WERI-Rb-1 (cell line): ENCODE measurements at regions not wholly inside any gene's neighbourhood (a gene's known extent, or its start where the extent isn't known, plus 50 kb on each side); places are given as distances from the start of the nearest gene placed in this dataset.
"Not testable (repeated sequence)": the region's sequence is repeated elsewhere in the genome, so short reads cannot be mapped to it uniquely, and the experiment has no call there.

Experiments
- DNase-seq: peaks from one replicate; pipeline ENCODE4 v3.0.0-alpha.2; 2020
- H3K27ac ChIP-seq: fragments of 250-450 bp; sonication (Bioruptor Pico); 2 replicates; pipeline ENCODE4 v1.5.1; 2020; ENCODE audit warnings: mild to moderate bottlenecking, moderate library complexity
- H3K27me3 ChIP-seq: fragments of 250-450 bp; sonication (Bioruptor Pico); 2 replicates; pipeline ENCODE4 v1.5.1; 2021; ENCODE audit warnings: mild to moderate bottlenecking, low read depth, moderate library complexity; ENCODE audit not compliant: insufficient read depth, severe bottlenecking
- H3K36me3 ChIP-seq: fragments of 250-450 bp; sonication (Bioruptor Pico); 2 replicates; pipeline ENCODE4 v1.5.1; 2020; ENCODE audit warnings: mild to moderate bottlenecking, moderate library complexity
- H3K4me3 ChIP-seq: 2 replicates; pipeline ENCODE4 v1.5.1; 2011; ENCODE audit warnings: low read depth, mild to moderate bottlenecking, control low read depth, low read length
- H3K9me3 ChIP-seq: fragments of 250-450 bp; sonication (Bioruptor Pico); 2 replicates; pipeline ENCODE4 v1.5.1; 2021; ENCODE audit warnings: mild to moderate bottlenecking, moderate library complexity; ENCODE audit not compliant: severe bottlenecking
- TF ChIP-seq, protein P1 (sequence below): IDR thresholded peaks from 2 replicates; pipeline ENCODE4 v1.5.1; 2011; ENCODE audit warnings: low read depth, mild to moderate bottlenecking, control low read depth, inconsistent platforms, low read length

DNA sequence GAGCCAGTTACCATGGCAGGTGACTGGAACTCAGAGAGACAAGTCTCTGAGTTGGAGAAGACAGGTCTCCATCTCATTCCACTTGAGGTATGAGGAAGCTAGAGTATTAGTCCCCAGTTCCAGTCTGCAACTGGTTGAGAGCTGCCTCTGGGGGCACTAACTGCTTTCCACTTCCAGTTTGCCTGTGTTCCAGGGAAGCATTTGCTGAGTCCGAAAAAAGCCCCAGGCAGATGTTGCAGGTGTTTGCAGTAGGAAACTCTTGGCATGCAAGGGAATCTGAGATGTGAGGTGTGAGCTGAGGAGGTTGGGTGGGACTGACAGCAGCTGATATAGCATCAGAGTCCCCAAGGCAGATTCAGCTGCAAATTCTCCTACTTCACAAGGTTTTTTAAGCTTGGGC, 272.2 kb upstream of the CASK start:
- no peaks in the 10 kb centered on the region for H3K9me3 ChIP-seq
- no peak overlapping the region for H3K27ac ChIP-seq
- TF ChIP-seq, protein P1, sequence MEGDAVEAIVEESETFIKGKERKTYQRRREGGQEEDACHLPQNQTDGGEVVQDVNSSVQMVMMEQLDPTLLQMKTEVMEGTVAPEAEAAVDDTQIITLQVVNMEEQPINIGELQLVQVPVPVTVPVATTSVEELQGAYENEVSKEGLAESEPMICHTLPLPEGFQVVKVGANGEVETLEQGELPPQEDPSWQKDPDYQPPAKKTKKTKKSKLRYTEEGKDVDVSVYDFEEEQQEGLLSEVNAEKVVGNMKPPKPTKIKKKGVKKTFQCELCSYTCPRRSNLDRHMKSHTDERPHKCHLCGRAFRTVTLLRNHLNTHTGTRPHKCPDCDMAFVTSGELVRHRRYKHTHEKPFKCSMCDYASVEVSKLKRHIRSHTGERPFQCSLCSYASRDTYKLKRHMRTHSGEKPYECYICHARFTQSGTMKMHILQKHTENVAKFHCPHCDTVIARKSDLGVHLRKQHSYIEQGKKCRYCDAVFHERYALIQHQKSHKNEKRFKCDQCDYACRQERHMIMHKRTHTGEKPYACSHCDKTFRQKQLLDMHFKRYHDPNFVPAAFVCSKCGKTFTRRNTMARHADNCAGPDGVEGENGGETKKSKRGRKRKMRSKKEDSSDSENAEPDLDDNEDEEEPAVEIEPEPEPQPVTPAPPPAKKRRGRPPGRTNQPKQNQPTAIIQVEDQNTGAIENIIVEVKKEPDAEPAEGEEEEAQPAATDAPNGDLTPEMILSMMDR, result no peak
- no peaks in the 10 kb centered on the region for H3K27me3 ChIP-seq
- H3K36me3 ChIP-seq, result no peaks in the 10 kb centered on the region
- no peak for DNase-seq
- no peak overlapping the region for H3K4me3 ChIP-seq

DNA sequence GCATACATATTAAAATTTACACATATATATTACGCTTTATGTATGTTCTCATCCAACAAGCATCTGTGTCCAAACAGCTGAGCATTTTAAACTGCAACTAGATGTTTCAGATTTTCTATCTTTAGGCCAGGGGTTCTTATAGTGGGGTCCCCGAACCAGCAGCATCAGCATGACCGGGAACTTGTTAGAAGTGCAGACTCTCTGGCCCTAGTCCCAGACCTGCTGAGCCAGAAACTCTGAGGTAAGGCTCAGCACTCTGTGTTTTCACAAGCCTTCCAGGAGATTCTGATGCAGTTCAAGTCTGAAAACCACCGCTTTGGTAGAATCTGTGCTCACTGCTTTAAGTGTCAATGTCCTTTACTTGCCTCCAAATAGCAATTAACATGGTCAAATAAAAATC, 266.2 kb upstream of the CASK start:
- Histone ChIP-seq H3K27ac (no peak overlapping the region), H3K9me3 (no peaks in the 10 kb centered on the region), H3K36me3 (no peaks in the 10 kb centered on the region), H3K27me3 (no peaks in the 10 kb centered on the region), H3K4me3 (no peak overlapping the region)
- DNase-seq, result no peak
- TF ChIP-seq, protein P1, result no peak

DNA sequence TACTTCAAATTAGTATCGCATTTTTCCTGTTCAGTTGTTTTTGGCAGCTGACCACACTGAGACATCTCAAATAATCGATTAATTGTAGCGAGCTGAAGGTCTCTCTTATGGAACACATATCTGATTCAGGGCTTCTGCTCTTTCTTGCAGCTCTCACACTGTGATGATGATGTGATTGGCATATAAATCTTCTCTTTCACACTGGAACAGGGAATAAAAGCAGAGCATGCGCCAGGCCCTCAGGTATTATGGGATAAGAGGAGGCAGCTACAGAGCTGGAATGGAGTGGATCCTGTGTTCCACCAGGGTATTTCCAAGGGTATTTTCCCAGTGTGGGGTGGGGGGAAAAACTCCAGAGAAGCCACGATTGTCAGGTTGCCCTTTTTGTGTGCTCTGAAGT, 265.4 kb upstream of the CASK start:
- DNase-seq, result no peak
- Histone ChIP-seq H3K36me3 (no peaks in the 10 kb centered on the region), H3K4me3 (no peak overlapping the region), H3K27ac (no peak overlapping the region), H3K27me3 (no peaks in the 10 kb centered on the region), H3K9me3 (no peaks in the 10 kb centered on the region)
- TF ChIP-seq, protein P1, result no peak

DNA sequence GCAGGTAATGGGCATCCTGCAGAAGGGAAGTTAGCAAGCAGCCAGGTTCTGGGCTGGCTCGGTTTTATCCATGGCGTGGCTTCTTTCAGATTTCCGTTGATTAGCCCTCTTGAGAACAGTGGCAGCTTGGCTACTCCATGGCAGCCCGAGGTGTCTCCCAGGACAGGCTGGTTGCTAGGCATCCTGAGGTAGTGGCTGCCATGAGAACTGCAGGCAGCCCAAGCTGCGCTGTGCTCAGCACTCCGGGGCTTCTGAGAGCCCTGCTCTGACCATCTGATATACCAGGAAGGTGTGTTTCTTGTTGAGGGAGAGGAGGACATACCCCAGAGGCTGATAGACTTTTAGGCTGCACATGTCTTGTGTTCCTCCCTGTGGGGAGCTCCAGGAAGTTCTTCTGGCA, 253.4 kb upstream of the CASK start:
- Histone ChIP-seq H3K27ac (no peak overlapping the region), H3K27me3 (no peaks in the 10 kb centered on the region), H3K4me3 (no peak overlapping the region), H3K9me3 (no peaks in the 10 kb centered on the region), H3K36me3 (no peaks in the 10 kb centered on the region)
- DNase-seq, result no peak
- TF ChIP-seq, protein P1, result no peak

DNA sequence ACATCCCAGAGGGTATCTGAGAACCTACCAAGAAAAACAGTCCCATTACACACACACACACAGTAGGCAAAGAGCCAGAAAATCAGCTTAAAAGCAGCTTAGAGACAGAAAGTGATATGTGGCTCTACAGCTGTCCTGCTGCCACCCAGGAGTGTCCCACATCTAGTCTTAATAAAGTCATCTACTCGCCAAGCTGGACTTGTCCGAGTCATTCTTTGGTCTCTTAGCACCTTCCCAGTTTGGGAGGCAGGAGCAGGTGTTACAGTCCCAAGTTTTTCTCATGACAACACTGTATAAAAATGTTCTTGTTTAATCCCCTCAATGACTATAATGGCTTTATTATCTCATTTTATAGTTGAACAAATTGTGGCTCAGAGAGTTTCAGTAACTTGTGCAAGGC, 252.5 kb upstream of the CASK start:
- H3K27ac ChIP-seq, result no peak overlapping the region
- no peak for DNase-seq
- H3K36me3 ChIP-seq, result no peaks in the 10 kb centered on the region
- no peak overlapping the region for H3K4me3 ChIP-seq
- H3K27me3 ChIP-seq, result no peaks in the 10 kb centered on the region
- H3K9me3 ChIP-seq, result no peaks in the 10 kb centered on the region
- TF ChIP-seq, protein P1, result no peak

DNA sequence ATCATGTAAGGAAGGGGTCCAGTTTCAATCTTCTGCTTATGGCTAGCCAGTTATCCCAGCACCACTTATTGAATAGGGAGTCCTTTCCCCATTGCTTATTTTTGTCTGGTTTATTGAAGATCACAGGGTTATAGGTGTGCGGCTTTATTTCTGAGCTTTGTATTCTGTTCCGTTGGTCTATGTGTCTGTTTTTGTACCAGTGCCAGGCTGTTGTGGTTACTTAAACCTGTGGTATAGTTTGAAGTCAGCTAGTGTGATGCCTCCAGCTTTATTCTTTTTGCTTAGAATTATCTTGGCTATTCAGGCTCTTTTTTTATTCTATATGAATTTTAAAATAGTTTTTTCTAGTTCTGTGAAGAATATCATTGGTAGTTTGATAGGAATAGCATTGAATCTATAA, 234.6 kb upstream of the CASK start:
- H3K4me3 ChIP-seq, DNase-seq, H3K27ac ChIP-seq, H3K9me3 ChIP-seq, H3K27me3 ChIP-seq, H3K36me3 ChIP-seq: not testable (repeated sequence)
